ENCODE measurements at regions not wholly inside any gene's neighbourhood (a gene's known extent, or its start where the extent isn't known, plus 50 kb on each side); places are given as distances from the start of the nearest gene placed in this dataset.

DNA sequence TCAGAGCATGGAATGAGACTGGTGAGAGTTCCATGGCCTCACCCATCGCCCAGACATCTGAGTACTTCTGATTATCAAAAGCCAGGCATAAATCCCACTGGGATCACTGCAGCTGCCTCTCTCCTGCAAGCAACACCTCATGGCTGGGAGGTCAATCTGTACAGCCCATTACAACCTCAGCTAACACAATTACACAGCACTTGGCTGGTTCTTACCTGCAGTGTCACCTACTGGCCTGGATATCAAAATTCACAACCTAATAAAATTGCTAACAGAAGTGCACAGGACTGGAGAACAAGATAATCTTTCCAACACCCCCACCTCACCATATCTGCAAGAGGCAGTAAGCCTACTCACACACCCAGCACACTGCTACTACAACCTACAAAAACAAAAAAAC lies 341.7 kb upstream of the NDST3 start:
- no peak for TF ChIP-seq EP300 (IDR thresholded peaks at IDR 0.05; ENCODE audit: low read depth)
- TF ChIP-seq, protein P1, sequence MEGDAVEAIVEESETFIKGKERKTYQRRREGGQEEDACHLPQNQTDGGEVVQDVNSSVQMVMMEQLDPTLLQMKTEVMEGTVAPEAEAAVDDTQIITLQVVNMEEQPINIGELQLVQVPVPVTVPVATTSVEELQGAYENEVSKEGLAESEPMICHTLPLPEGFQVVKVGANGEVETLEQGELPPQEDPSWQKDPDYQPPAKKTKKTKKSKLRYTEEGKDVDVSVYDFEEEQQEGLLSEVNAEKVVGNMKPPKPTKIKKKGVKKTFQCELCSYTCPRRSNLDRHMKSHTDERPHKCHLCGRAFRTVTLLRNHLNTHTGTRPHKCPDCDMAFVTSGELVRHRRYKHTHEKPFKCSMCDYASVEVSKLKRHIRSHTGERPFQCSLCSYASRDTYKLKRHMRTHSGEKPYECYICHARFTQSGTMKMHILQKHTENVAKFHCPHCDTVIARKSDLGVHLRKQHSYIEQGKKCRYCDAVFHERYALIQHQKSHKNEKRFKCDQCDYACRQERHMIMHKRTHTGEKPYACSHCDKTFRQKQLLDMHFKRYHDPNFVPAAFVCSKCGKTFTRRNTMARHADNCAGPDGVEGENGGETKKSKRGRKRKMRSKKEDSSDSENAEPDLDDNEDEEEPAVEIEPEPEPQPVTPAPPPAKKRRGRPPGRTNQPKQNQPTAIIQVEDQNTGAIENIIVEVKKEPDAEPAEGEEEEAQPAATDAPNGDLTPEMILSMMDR (IDR thresholded peaks at IDR 0.05): peak in 1 of 5 experiments; percentile 11
- Histone ChIP-seq H3K9me3 (no peaks in the 10 kb centered on the region), H3K27me3 (no peaks in the 10 kb centered on the region), H3K4me1 (no peaks in the 10 kb centered on the region), H3K4me3 (no peak overlapping the region), H3K27ac (no peak overlapping the region), H3K36me3 (no peaks in the 10 kb centered on the region)
- WGBS, 2 donors (ENCODE audit: low coverage in 1 of 2): 50% methylated on average over 1 of the region's 1 CpG; no CpG with 5 or more reads in 1 of the 2 donors
- no peak for DNase-seq
- in situ Hi-C loops (cut with MboI; ENCODE audit: low pct_ligation_motif_present in 1 of 4, low pct_unique_long_range_greater_than_20kb in 1 of 4, low sequenced_read_pairs in 3 of 4) (no loop called here), intact Hi-C loops (cut with DNase I; ENCODE audit: low total_unique reads) (no loop called here)

GRCh38 chr4:117699595-117699994 lies 334.7 kb upstream of the NDST3 start:
- H3K27ac ChIP-seq: no peak overlapping the region
- in situ Hi-C loops (cut with MboI; ENCODE audit: low pct_ligation_motif_present in 1 of 4, low pct_unique_long_range_greater_than_20kb in 1 of 4, low sequenced_read_pairs in 3 of 4): no loop called here
- intact Hi-C loops (cut with DNase I; ENCODE audit: low total_unique reads): no loop called here
- 73 to 86% methylated on average over 2 of the region's 2 CpGs for WGBS, 2 donors (ENCODE audit: low coverage in 1 of 2)
- no peaks in the 10 kb centered on the region for H3K27me3 ChIP-seq
- H3K9me3 ChIP-seq: no peaks in the 10 kb centered on the region
- no peak for DNase-seq
- TF ChIP-seq, protein P1 (IDR thresholded peaks at IDR 0.05): no peak
- no peak for TF ChIP-seq POLR2AphosphoS5 (IDR thresholded peaks at IDR 0.05)
- TF ChIP-seq EP300 (IDR thresholded peaks at IDR 0.05; ENCODE audit: low read depth): no peak
- TF ChIP-seq POLR2A (IDR thresholded peaks at IDR 0.05): no peak
- H3K36me3 ChIP-seq: no peaks in the 10 kb centered on the region
- H3K4me3 ChIP-seq: no peak overlapping the region
- H3K4me1 ChIP-seq: no peaks in the 10 kb centered on the region

- WGBS, 2 donors (ENCODE audit: low coverage in 1 of 2): 87 to 97% methylated on average over 3 of the region's 3 CpGs
- intact Hi-C loops (cut with DNase I; ENCODE audit: low total_unique reads): no loop called here
These were observed 334.0 kb upstream of the NDST3 start for GRCh38 chr4:117700111-117700892.

DNA sequence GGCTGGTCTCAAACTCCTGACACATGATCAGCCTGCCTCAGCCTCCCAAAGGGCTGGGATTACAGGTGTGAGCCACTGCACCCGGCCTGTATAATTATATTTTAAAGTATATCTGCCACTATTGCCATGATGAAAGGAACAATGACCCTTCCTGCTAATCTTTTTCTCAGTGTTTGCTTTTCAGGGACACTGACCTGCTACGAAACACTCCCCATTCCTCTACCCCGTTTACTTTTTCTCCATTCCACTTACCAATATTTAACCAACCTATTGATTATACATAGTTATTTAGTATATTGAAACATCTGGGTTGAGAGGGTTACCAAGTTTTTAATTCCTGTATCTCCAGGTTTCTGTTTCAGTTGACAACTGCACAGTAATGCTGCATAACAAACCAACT lies 331.9 kb upstream of the NDST3 start:
- H3K27ac ChIP-seq: no peak overlapping the region
- WGBS, 2 donors (ENCODE audit: low coverage in 1 of 2): 73 to 82% methylated on average over 2 to 3 of the region's 3 CpGs
- no peaks in the 10 kb centered on the region for H3K9me3 ChIP-seq

More at GRCh38 chr4:117700111-117700892, 334.0 kb upstream of the NDST3 start:
- Histone ChIP-seq H3K36me3 (no peaks in the 10 kb centered on the region), H3K4me1 (no peaks in the 10 kb centered on the region), H3K9me3 (no peaks in the 10 kb centered on the region), H3K4me3 (no peak overlapping the region), H3K27me3 (no peaks in the 10 kb centered on the region), H3K27ac (no peak overlapping the region)
- no peak for DNase-seq
- in situ Hi-C loops (cut with MboI; ENCODE audit: low pct_ligation_motif_present in 1 of 4, low pct_unique_long_range_greater_than_20kb in 1 of 4, low sequenced_read_pairs in 3 of 4): no loop called here
- TF ChIP-seq, protein P1 (IDR thresholded peaks at IDR 0.05): peak in 1 of 5 experiments; percentile 23
- TF ChIP-seq EP300 (IDR thresholded peaks at IDR 0.05; ENCODE audit: low read depth): no peak
- TF ChIP-seq POLR2A (IDR thresholded peaks at IDR 0.05): no peak
- no peak for TF ChIP-seq POLR2AphosphoS5 (IDR thresholded peaks at IDR 0.05)

More for the DNA sequence above, 331.9 kb upstream of the NDST3 start:
- Histone ChIP-seq H3K4me1 (no peaks in the 10 kb centered on the region), H3K4me3 (no peak overlapping the region), H3K27me3 (no peaks in the 10 kb centered on the region), H3K36me3 (no peaks in the 10 kb centered on the region)
- in situ Hi-C loops (cut with MboI; ENCODE audit: low pct_ligation_motif_present in 1 of 4, low pct_unique_long_range_greater_than_20kb in 1 of 4, low sequenced_read_pairs in 3 of 4): no loop called here
- TF ChIP-seq EP300 (IDR thresholded peaks at IDR 0.05; ENCODE audit: low read depth): no peak
- TF ChIP-seq, protein P1 (IDR thresholded peaks at IDR 0.05): no peak
- intact Hi-C loops (cut with DNase I; ENCODE audit: low total_unique reads): no loop called here
- DNase-seq: no peak

Measured in transverse colon (tissue), 4 donors.